Peyer's patch (tissue), 4 donors: ENCODE measurements at regions not wholly inside any gene's neighbourhood (a gene's known extent, or its start where the extent isn't known, plus 50 kb on each side); places are given as distances from the start of the nearest gene placed in this dataset.

Source experiments
- POLR2A ChIP-seq, 2 donors: fragments of 450-650 bp; IDR thresholded peaks; one replicate each; pipeline ENCODE4 v1.5.1; 2017; ENCODE audit warnings: antibody characterized with exemption in 2 of 2, mild to moderate bottlenecking in 2 of 2, moderate library complexity in 2 of 2
- TF ChIP-seq, protein P1 (sequence below), 6 experiments: fragments of 450-650 bp in 4 of 6; fragments of 200-600 bp in 2 of 6; sonication (generic) in 1 of 6; IDR thresholded peaks; one replicate each; pipeline ENCODE4 v1.5.1; 2017 to 2019; ENCODE audit warnings: antibody characterized with exemption in 6 of 6, mild to moderate bottlenecking in 3 of 6, moderate library complexity in 1 of 6

- TF ChIP-seq, protein P1, sequence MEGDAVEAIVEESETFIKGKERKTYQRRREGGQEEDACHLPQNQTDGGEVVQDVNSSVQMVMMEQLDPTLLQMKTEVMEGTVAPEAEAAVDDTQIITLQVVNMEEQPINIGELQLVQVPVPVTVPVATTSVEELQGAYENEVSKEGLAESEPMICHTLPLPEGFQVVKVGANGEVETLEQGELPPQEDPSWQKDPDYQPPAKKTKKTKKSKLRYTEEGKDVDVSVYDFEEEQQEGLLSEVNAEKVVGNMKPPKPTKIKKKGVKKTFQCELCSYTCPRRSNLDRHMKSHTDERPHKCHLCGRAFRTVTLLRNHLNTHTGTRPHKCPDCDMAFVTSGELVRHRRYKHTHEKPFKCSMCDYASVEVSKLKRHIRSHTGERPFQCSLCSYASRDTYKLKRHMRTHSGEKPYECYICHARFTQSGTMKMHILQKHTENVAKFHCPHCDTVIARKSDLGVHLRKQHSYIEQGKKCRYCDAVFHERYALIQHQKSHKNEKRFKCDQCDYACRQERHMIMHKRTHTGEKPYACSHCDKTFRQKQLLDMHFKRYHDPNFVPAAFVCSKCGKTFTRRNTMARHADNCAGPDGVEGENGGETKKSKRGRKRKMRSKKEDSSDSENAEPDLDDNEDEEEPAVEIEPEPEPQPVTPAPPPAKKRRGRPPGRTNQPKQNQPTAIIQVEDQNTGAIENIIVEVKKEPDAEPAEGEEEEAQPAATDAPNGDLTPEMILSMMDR (IDR thresholded peaks at IDR 0.05), result no peak
- TF ChIP-seq POLR2A (IDR thresholded peaks at IDR 0.05), result no peak
Measured at GRCh38 chr17:70013911-70014310, 61.1 kb upstream of the KCNJ16 start.
